ENCODE measurements at regions not wholly inside any gene's neighbourhood (a gene's known extent, or its start where the extent isn't known, plus 50 kb on each side); places are given as distances from the start of the nearest gene placed in this dataset.

DNA sequence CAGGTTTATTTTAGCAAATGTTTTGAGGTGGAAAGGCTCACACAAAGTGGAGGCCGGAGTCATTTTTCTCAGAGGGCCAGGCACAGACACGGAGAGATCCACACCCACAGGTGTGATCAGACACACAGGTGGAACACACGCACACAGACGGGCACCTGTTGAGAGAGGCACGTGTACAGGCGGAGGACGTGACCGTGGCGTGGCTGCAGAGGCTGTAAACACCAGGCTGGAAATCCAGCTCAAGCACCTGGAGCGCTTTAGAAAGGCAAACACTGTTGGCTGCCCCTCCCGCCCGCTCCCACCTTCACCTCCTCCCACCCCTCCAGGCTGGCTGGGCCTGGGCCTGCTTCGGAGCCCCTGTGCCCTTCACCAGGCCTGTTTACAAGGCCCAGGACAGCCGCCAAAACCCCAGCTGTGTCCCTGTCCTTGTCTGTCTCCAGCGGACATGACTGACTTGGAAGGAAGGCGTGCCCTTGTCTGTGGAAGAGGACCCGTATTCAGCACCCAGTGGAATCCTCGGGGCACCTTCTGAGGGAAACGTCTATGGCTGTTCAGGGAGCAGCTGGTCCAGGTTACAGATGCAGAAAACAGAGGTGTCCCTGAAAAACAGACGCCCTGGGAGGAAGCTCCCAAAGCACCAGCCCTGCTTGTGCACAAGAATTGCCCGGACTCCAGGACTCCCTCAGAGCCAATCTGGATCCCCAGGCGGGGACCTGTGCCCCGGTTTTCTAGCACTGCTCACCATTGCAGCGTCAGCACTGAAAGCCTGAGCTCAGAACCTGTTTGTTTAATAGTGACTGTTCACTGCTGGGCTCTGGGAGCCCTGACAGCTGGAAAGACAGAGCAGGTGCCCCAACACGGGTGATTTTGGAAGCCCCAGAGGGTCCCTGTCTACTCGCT, 134.3 kb upstream of the HAAO start:
- TF ChIP-seq, protein P1, sequence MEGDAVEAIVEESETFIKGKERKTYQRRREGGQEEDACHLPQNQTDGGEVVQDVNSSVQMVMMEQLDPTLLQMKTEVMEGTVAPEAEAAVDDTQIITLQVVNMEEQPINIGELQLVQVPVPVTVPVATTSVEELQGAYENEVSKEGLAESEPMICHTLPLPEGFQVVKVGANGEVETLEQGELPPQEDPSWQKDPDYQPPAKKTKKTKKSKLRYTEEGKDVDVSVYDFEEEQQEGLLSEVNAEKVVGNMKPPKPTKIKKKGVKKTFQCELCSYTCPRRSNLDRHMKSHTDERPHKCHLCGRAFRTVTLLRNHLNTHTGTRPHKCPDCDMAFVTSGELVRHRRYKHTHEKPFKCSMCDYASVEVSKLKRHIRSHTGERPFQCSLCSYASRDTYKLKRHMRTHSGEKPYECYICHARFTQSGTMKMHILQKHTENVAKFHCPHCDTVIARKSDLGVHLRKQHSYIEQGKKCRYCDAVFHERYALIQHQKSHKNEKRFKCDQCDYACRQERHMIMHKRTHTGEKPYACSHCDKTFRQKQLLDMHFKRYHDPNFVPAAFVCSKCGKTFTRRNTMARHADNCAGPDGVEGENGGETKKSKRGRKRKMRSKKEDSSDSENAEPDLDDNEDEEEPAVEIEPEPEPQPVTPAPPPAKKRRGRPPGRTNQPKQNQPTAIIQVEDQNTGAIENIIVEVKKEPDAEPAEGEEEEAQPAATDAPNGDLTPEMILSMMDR (IDR thresholded peaks at IDR 0.05; ENCODE audit: low read depth, low read length) = no peak
- TF ChIP-seq EZH2phosphoT487 (IDR thresholded peaks at IDR 0.05; ENCODE audit: low read depth) = no peak
